CD8-positive, alpha-beta memory T cell (primary cell): ENCODE measurements at regions not wholly inside any gene's neighbourhood (a gene's known extent, or its start where the extent isn't known, plus 50 kb on each side); places are given as distances from the start of the nearest gene placed in this dataset.
A peak's percentile ranks its signal among the peaks of the same experiment; 100 is the strongest.

ENCODE experiments used
- CTCF ChIA-PET: fragments of 350-600 bp; sonication (Branson Sonifier 250); formaldehyde crosslinking; loops from one replicate; lab custom pipeline; 2021; ENCODE audit warnings: antibody characterized with exemption; lab: Charles Lee
- POLR2A ChIA-PET: fragments of 350-600 bp; sonication (Branson Sonifier 250); formaldehyde crosslinking; loops from one replicate; lab custom pipeline; 2021; ENCODE audit warnings: antibody characterized with exemption; lab: Charles Lee
- DNase-seq, 5 donors: peaks; one replicate each; pipeline versions ENCODE4 v3.0.0 to v3.0.0-alpha.2; 2020 to 2022; ENCODE audit warnings: mixed read lengths in 1 of 5
- H3K27ac ChIP-seq: one replicate; pipeline ENCODE4 v1.7.0; 2013; ENCODE audit warnings: low read depth, mild to moderate bottlenecking, low read length, moderate library complexity
- H3K27me3 ChIP-seq: 2 replicates; pipeline ENCODE4 v1.7.0; 2013; ENCODE audit warnings: low read length, mild to moderate bottlenecking; ENCODE audit not compliant: insufficient read depth, poor library complexity, severe bottlenecking
- H3K36me3 ChIP-seq: 2 replicates; pipeline ENCODE4 v1.7.0; 2013; ENCODE audit warnings: mild to moderate bottlenecking, low read length, moderate library complexity; ENCODE audit not compliant: insufficient read depth
- H3K4me1 ChIP-seq: 2 replicates; pipeline ENCODE4 v1.7.0; 2013; ENCODE audit warnings: mild to moderate bottlenecking, low read length, moderate library complexity; ENCODE audit not compliant: insufficient read depth
- H3K4me3 ChIP-seq: 2 replicates; pipeline ENCODE4 v1.7.0; 2013; ENCODE audit warnings: mild to moderate bottlenecking, low read length
- H3K9me3 ChIP-seq: 2 replicates; pipeline ENCODE4 v1.7.0; 2013; ENCODE audit warnings: mild to moderate bottlenecking, low read length
- H3K27ac Mint-ChIP-seq, 8 donors: one replicate each; pipeline ENCODE4 v1.8.0; 2020 to 2021; ENCODE audit warnings: mixed read lengths in 8 of 8, mild to moderate bottlenecking in 6 of 8, inconsistent platforms in 3 of 8, moderate library complexity in 3 of 8
- H3K27me3 Mint-ChIP-seq, 2 donors: one replicate each; pipeline ENCODE4 v1.8.0; 2020 to 2021; ENCODE audit warnings: mixed read lengths in 2 of 2, mild to moderate bottlenecking in 1 of 2, moderate library complexity in 1 of 2
- H3K36me3 Mint-ChIP-seq, 3 donors: one replicate each; pipeline ENCODE4 v1.8.0; 2020 to 2021; ENCODE audit warnings: mixed read lengths in 3 of 3, inconsistent platforms in 1 of 3, mild to moderate bottlenecking in 1 of 3
- H3K4me1 Mint-ChIP-seq, 3 donors: one replicate each; pipeline ENCODE4 v1.8.0; 2020 to 2021; ENCODE audit warnings: mixed read lengths in 3 of 3, inconsistent platforms in 1 of 3, mild to moderate bottlenecking in 1 of 3
- H3K4me3 Mint-ChIP-seq, 7 donors: one replicate each; pipeline ENCODE4 v1.8.0; 2020 to 2021; ENCODE audit warnings: mixed read lengths in 7 of 7, mild to moderate bottlenecking in 6 of 7, moderate library complexity in 4 of 7, inconsistent platforms in 2 of 7
- H3K9me3 Mint-ChIP-seq, 5 donors: one replicate each; pipeline ENCODE4 v1.8.0; 2020 to 2022; ENCODE audit warnings: mixed read lengths in 5 of 5, mild to moderate bottlenecking in 3 of 5, moderate library complexity in 2 of 5, inconsistent platforms in 1 of 5

- Mint-ChIP-seq H3K27ac (peak overlapping the region in 1 of 8 donors; percentile 34), H3K36me3 (peaks cover 4 to 14% (median 6%) of the 10 kb centered on the region in 3 donors), H3K9me3 (peaks cover 6 to 15% (median 13%) of the 10 kb centered on the region in 5 donors), H3K4me3 (peak overlapping the region in 1 of 7 donors; percentile 2), H3K27me3 (peaks cover 0 to 1% of the 10 kb centered on the region in 2 donors), H3K4me1 (peaks cover 12 to 41% (median 15%) of the 10 kb centered on the region in 3 donors)
- H3K4me3 ChIP-seq = no peak overlapping the region
- ChIA-PET POLR2A (interaction anchor here (0.7 kb wide), 1 partner anchor 240 kb away, joined by 4 read pairs; no protein-coding TSS in a partner anchor), CTCF (no interaction called here)
- H3K27me3 ChIP-seq = no peaks in the 10 kb centered on the region
- no peaks in the 10 kb centered on the region for H3K36me3 ChIP-seq
- no peaks in the 10 kb centered on the region for H3K9me3 ChIP-seq
- DNase-seq = no peak
- no peaks in the 10 kb centered on the region for H3K4me1 ChIP-seq
- no peak overlapping the region for H3K27ac ChIP-seq
Observed at GRCh38 chr3:28019740-28020139, 221.7 kb upstream of the CMC1 start.

GRCh38 chr3:28022916-28023315 is 218.5 kb upstream of the CMC1 start:
- H3K4me3 Mint-ChIP-seq = no peak overlapping the region
- Histone ChIP-seq H3K4me1 (no peaks in the 10 kb centered on the region), H3K36me3 (no peaks in the 10 kb centered on the region), H3K4me3 (no peak overlapping the region), H3K27me3 (no peaks in the 10 kb centered on the region), H3K27ac (no peak overlapping the region), H3K9me3 (no peaks in the 10 kb centered on the region)
- H3K9me3 Mint-ChIP-seq = peaks cover 7 to 28% (median 23%) of the 10 kb centered on the region in 5 donors
- POLR2A ChIA-PET = interaction anchor here (0.6 kb wide), 1 partner anchor 167 kb away, joined by 4 read pairs; no protein-coding TSS in a partner anchor
- H3K36me3 Mint-ChIP-seq = peaks cover 6 to 20% (median 8%) of the 10 kb centered on the region in 3 donors
- DNase-seq = no peak
- peaks cover 10 to 32% (median 10%) of the 10 kb centered on the region in 3 donors for H3K4me1 Mint-ChIP-seq
- CTCF ChIA-PET = interaction anchor here (1.0 kb wide), 1 partner anchor 311 kb away, joined by 3 read pairs; no protein-coding TSS in a partner anchor
- peaks cover 0 to 1% of the 10 kb centered on the region in 2 donors for H3K27me3 Mint-ChIP-seq
- H3K27ac Mint-ChIP-seq = no peak overlapping the region

GRCh38 chr3:28028554-28028953 is 212.9 kb upstream of the CMC1 start:
- H3K9me3 ChIP-seq = no peaks in the 10 kb centered on the region
- no peaks in the 10 kb centered on the region for H3K27me3 ChIP-seq
- H3K4me1 Mint-ChIP-seq = peaks cover 0 to 5% (median 0%) of the 10 kb centered on the region in 3 donors
- H3K4me3 Mint-ChIP-seq = no peak overlapping the region
- H3K27me3 Mint-ChIP-seq = no peaks in the 10 kb centered on the region
- no peak overlapping the region for H3K27ac ChIP-seq
- no peaks in the 10 kb centered on the region for H3K36me3 ChIP-seq
- ChIA-PET POLR2A (no interaction called here), CTCF (no interaction called here)
- H3K9me3 Mint-ChIP-seq = peaks cover 19 to 41% (median 33%) of the 10 kb centered on the region in 5 donors
- H3K4me3 ChIP-seq = no peak overlapping the region
- H3K36me3 Mint-ChIP-seq = peaks cover 11 to 42% (median 12%) of the 10 kb centered on the region in 3 donors
- DNase-seq = no peak
- no peaks in the 10 kb centered on the region for H3K4me1 ChIP-seq
- H3K27ac Mint-ChIP-seq = no peak overlapping the region

GRCh38 chr3:28033059-28033784 is 208.2 kb upstream of the CMC1 start:
- peaks cover 11 to 23% (median 19%) of the 10 kb centered on the region in 5 donors for H3K9me3 Mint-ChIP-seq
- peak overlapping the region in 1 of 8 donors; percentile 14 for H3K27ac Mint-ChIP-seq
- CTCF ChIA-PET = no interaction called here

GRCh38 chr3:28036599-28037575 is 204.5 kb upstream of the CMC1 start:
- Mint-ChIP-seq H3K27me3 (peaks cover 3 to 6% of the 10 kb centered on the region in 2 donors), H3K4me3 (no peak overlapping the region), H3K27ac (peak overlapping the region in 1 of 8 donors; percentile 25), H3K36me3 (peaks cover 3 to 19% (median 9%) of the 10 kb centered on the region in 3 donors), H3K9me3 (peaks cover 7 to 19% (median 14%) of the 10 kb centered on the region in 5 donors), H3K4me1 (peaks cover 0 to 16% (median 5%) of the 10 kb centered on the region in 3 donors)
- no peaks in the 10 kb centered on the region for H3K9me3 ChIP-seq
- no peak for DNase-seq
- no peaks in the 10 kb centered on the region for H3K27me3 ChIP-seq
- ChIA-PET CTCF (no interaction called here), POLR2A (no interaction called here)
- no peak overlapping the region for H3K27ac ChIP-seq
- no peaks in the 10 kb centered on the region for H3K4me1 ChIP-seq
- no peaks in the 10 kb centered on the region for H3K36me3 ChIP-seq
- H3K4me3 ChIP-seq = no peak overlapping the region

More at GRCh38 chr3:28033059-28033784, 208.2 kb upstream of the CMC1 start:
- no peak overlapping the region for H3K4me3 Mint-ChIP-seq
- H3K4me3 ChIP-seq = no peak overlapping the region
- H3K27me3 ChIP-seq = no peaks in the 10 kb centered on the region
- H3K4me1 ChIP-seq = no peaks in the 10 kb centered on the region
- H3K36me3 Mint-ChIP-seq = peaks cover 3 to 33% (median 9%) of the 10 kb centered on the region in 3 donors
- no peaks in the 10 kb centered on the region for H3K36me3 ChIP-seq
- POLR2A ChIA-PET = no interaction called here
- peaks cover 0 to 16% (median 5%) of the 10 kb centered on the region in 3 donors for H3K4me1 Mint-ChIP-seq
- no peak for DNase-seq
- H3K27ac ChIP-seq = no peak overlapping the region
- peaks cover 0 to 1% of the 10 kb centered on the region in 2 donors for H3K27me3 Mint-ChIP-seq
- no peaks in the 10 kb centered on the region for H3K9me3 ChIP-seq

GRCh38 chr3:28039234-28039633 is 202.2 kb upstream of the CMC1 start:
- CTCF ChIA-PET = no interaction called here
- no peak overlapping the region for H3K4me3 Mint-ChIP-seq
- peaks cover 3 to 6% of the 10 kb centered on the region in 2 donors for H3K27me3 Mint-ChIP-seq
- no peaks in the 10 kb centered on the region for H3K9me3 ChIP-seq
- peaks cover 8 to 24% (median 16%) of the 10 kb centered on the region in 3 donors for H3K4me1 Mint-ChIP-seq
- H3K36me3 Mint-ChIP-seq = peaks cover 0 to 1% (median 0%) of the 10 kb centered on the region in 3 donors
- H3K27me3 ChIP-seq = no peaks in the 10 kb centered on the region
- H3K4me1 ChIP-seq = no peaks in the 10 kb centered on the region
- POLR2A ChIA-PET = no interaction called here
- H3K36me3 ChIP-seq = no peaks in the 10 kb centered on the region
- no peak overlapping the region for H3K27ac ChIP-seq
- DNase-seq = no peak
- no peak overlapping the region for H3K27ac Mint-ChIP-seq
- H3K9me3 Mint-ChIP-seq = no peaks in the 10 kb centered on the region
- no peak overlapping the region for H3K4me3 ChIP-seq

GRCh38 chr3:28039829-28040228 is 201.6 kb upstream of the CMC1 start:
- ChIA-PET POLR2A (no interaction called here), CTCF (interaction anchor here (1.2 kb wide), 1 partner anchor 318 kb away, joined by 3 read pairs; the partner anchor contains the start of gene EOMES)
- no peaks in the 10 kb centered on the region for H3K36me3 ChIP-seq
- Mint-ChIP-seq H3K4me3 (no peak overlapping the region), H3K27me3 (peaks cover 3 to 6% of the 10 kb centered on the region in 2 donors), H3K36me3 (no peaks in the 10 kb centered on the region), H3K4me1 (peaks cover 8 to 29% (median 16%) of the 10 kb centered on the region in 3 donors), H3K9me3 (no peaks in the 10 kb centered on the region), H3K27ac (no peak overlapping the region)
- H3K4me1 ChIP-seq = no peaks in the 10 kb centered on the region
- H3K9me3 ChIP-seq = no peaks in the 10 kb centered on the region
- H3K4me3 ChIP-seq = no peak overlapping the region
- H3K27ac ChIP-seq = no peak overlapping the region
- H3K27me3 ChIP-seq = no peaks in the 10 kb centered on the region
- DNase-seq = no peak
